Spleen (tissue), 7 donors: ENCODE measurements at regions not wholly inside any gene's neighbourhood (a gene's known extent, or its start where the extent isn't known, plus 50 kb on each side); places are given as distances from the start of the nearest gene placed in this dataset.

Source experiments
- POLR2A ChIP-seq, 3 donors: fragments of 450-650 bp; IDR thresholded peaks; one replicate each; pipeline ENCODE4 v1.5.1; 2017; ENCODE audit warnings: antibody characterized with exemption in 3 of 3, mild to moderate bottlenecking in 1 of 3
- POLR2AphosphoS5 ChIP-seq, 3 donors: sonication (generic); formaldehyde crosslinking; IDR thresholded peaks; one replicate each; pipeline ENCODE4 v1.5.1; 2017; ENCODE audit warnings: antibody characterized with exemption in 3 of 3
- TF ChIP-seq, protein P1 (sequence below), 11 experiments: fragments of 200-600 bp in 7 of 11; fragments of 450-650 bp in 4 of 11; sonication (generic) in 4 of 11; IDR thresholded peaks in 8 of 11; conservative IDR thresholded peaks in 3 of 11; 1 replicate in 7 of 11; 2 replicates in 4 of 11; pipeline versions ENCODE4 v1.4.0 to v1.8.0; 2016 to 2021; ENCODE audit warnings: antibody characterized with exemption in 11 of 11, inconsistent platforms in 4 of 11, mild to moderate bottlenecking in 1 of 11
- donor health status: DM: no; HTN: no; CAD: no; lungs with moderate emphysema.
- donor health status: DM: no; HTN: no; CAD: no.
- donor health status: DM: no; HTN: no; CAD: no.

DNA sequence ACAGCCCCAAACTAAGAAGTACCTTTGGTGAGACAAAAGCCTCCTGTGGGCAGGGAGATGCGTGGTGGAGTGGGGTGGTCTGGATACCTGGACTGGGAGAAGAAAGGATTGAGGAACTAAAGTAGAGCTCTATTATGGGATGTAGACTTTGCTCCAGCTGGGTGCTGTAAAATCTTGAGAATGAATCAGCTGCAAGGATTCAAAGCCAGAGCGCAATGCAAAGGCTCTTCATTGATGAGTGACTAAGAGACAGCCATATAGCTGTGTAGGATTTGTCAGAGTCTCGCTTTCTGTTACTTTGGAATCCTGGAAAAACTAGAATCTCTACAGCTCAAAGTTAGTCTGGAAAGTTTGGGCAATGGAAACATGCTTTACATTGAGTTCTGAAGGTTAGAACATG is 159.9 kb downstream of the TAF11L14 start:
- no peak for TF ChIP-seq POLR2A (IDR thresholded peaks at IDR 0.05)
- no peak for TF ChIP-seq POLR2AphosphoS5 (IDR thresholded peaks at IDR 0.05)
- TF ChIP-seq, protein P1, sequence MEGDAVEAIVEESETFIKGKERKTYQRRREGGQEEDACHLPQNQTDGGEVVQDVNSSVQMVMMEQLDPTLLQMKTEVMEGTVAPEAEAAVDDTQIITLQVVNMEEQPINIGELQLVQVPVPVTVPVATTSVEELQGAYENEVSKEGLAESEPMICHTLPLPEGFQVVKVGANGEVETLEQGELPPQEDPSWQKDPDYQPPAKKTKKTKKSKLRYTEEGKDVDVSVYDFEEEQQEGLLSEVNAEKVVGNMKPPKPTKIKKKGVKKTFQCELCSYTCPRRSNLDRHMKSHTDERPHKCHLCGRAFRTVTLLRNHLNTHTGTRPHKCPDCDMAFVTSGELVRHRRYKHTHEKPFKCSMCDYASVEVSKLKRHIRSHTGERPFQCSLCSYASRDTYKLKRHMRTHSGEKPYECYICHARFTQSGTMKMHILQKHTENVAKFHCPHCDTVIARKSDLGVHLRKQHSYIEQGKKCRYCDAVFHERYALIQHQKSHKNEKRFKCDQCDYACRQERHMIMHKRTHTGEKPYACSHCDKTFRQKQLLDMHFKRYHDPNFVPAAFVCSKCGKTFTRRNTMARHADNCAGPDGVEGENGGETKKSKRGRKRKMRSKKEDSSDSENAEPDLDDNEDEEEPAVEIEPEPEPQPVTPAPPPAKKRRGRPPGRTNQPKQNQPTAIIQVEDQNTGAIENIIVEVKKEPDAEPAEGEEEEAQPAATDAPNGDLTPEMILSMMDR (IDR thresholded peaks at IDR 0.05 in 8 of 11, conservative IDR thresholded peaks at IDR 0.05 in 3 of 11), result no peak
